ENCODE measurements at regions not wholly inside any gene's neighbourhood (a gene's known extent, or its start where the extent isn't known, plus 50 kb on each side); places are given as distances from the start of the nearest gene placed in this dataset.

DNA sequence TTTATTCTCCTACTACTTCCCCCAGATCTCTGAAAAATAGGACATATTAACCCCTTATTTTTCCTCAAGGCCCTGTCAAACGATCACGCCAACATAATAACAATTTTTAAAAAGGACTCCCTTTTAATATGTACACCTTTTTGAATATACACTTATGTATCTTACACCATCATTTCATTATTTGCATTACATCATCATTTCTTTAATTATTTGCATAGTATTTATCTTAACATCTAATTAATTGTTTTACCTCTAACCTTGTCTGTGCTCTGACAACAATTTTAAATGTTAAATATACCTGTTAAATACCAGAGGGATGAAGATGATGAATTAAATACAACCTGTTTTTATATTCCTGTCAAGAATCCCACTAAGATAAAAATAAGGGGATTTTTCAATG is 432.2 kb downstream of the PTPRC start:
- DNase-seq (ENCODE audit: low read depth, low spot score) (no peak), ATAC-seq (no peak)
- intact Hi-C loops (cut with micrococcal nuclease; ENCODE audit: unreplicated experiment) = no loop called here
- H3K9me3 ChIP-seq (ENCODE audit: control insufficient read depth, insufficient read depth, low read depth, low read length) = no peaks in the 10 kb centered on the region
- CTCF ChIA-PET = no interaction called here
- TF ChIP-seq, protein P1, sequence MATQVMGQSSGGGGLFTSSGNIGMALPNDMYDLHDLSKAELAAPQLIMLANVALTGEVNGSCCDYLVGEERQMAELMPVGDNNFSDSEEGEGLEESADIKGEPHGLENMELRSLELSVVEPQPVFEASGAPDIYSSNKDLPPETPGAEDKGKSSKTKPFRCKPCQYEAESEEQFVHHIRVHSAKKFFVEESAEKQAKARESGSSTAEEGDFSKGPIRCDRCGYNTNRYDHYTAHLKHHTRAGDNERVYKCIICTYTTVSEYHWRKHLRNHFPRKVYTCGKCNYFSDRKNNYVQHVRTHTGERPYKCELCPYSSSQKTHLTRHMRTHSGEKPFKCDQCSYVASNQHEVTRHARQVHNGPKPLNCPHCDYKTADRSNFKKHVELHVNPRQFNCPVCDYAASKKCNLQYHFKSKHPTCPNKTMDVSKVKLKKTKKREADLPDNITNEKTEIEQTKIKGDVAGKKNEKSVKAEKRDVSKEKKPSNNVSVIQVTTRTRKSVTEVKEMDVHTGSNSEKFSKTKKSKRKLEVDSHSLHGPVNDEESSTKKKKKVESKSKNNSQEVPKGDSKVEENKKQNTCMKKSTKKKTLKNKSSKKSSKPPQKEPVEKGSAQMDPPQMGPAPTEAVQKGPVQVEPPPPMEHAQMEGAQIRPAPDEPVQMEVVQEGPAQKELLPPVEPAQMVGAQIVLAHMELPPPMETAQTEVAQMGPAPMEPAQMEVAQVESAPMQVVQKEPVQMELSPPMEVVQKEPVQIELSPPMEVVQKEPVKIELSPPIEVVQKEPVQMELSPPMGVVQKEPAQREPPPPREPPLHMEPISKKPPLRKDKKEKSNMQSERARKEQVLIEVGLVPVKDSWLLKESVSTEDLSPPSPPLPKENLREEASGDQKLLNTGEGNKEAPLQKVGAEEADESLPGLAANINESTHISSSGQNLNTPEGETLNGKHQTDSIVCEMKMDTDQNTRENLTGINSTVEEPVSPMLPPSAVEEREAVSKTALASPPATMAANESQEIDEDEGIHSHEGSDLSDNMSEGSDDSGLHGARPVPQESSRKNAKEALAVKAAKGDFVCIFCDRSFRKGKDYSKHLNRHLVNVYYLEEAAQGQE (IDR thresholded peaks at IDR 0.05; ENCODE audit: insufficient read depth in 1 of 2, low read depth in 2 of 2, low read length in 1 of 2) = no peak
- TF ChIP-seq POLR2AphosphoS5 (IDR thresholded peaks at IDR 0.05; ENCODE audit: low read depth, low read length) = no peak
- TF ChIP-seq TCF7L2 (IDR thresholded peaks at IDR 0.05; ENCODE audit: low read depth, low read length) = no peak
- H3K4me1 ChIP-seq (ENCODE audit: control insufficient read depth, insufficient read depth, low read length) = no peaks in the 10 kb centered on the region; the same call in 1 of the 2 replicates
- no peaks in the 10 kb centered on the region; the same call in 1 of the 2 replicates for H3K36me3 ChIP-seq (ENCODE audit: control insufficient read depth, insufficient read depth, low read length)
- H3K4me3 ChIP-seq (ENCODE audit: low read depth in 2 of 2, low read length in 2 of 2) = no peak overlapping the region
- in situ Hi-C loops (cut with HindIII; ENCODE audit: low pct_unique_long_range_greater_than_20kb, low sequenced_read_pairs) = no loop called here
- H3K27ac ChIP-seq (ENCODE audit: low read length) = no peak overlapping the region
- no peaks in the 10 kb centered on the region for H3K27me3 ChIP-seq (ENCODE audit: control insufficient read depth, insufficient read depth, low read length)
- POLR2A ChIA-PET = no interaction called here
- BruUV-seq (replicated peaks) = no TSS peak

DNA sequence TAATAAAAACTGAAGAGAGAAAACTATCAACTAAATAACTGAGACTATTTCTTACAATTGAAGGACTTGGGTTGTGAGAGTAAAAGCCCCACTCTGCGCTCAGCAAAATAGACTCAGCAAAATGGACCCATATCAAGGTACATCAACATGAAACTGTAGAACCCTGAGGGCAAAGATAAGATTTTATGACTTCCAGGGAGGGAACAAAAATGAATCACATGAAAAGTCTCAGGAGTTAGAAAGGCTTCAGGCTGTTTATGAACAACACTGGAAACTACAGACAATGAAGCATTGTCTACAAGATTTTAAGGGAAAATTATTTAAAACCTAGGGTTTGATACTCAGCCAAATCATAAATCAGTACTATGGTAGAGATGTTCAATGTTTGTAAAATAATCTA is 434.3 kb downstream of the PTPRC start:
- Histone ChIP-seq H3K27ac (ENCODE audit: low read length) (no peak overlapping the region), H3K36me3 (ENCODE audit: control insufficient read depth, insufficient read depth, low read length) (no peaks in the 10 kb centered on the region), H3K4me1 (ENCODE audit: control insufficient read depth, insufficient read depth, low read length) (no peaks in the 10 kb centered on the region; the same call in 1 of the 2 replicates), H3K4me3 (ENCODE audit: low read depth in 2 of 2, low read length in 2 of 2) (no peak overlapping the region), H3K27me3 (ENCODE audit: control insufficient read depth, insufficient read depth, low read length) (no peaks in the 10 kb centered on the region), H3K9me3 (ENCODE audit: control insufficient read depth, insufficient read depth, low read depth, low read length) (no peaks in the 10 kb centered on the region)
- ChIA-PET CTCF (interaction anchor here (0.7 kb wide), 1 partner anchor 134 kb away, joined by 4 read pairs; no protein-coding TSS in a partner anchor), POLR2A (no interaction called here)
- BruUV-seq (replicated peaks) = no TSS peak
- no peak for ATAC-seq
- in situ Hi-C loops (cut with HindIII; ENCODE audit: low pct_unique_long_range_greater_than_20kb, low sequenced_read_pairs) = no loop called here
- DNase-seq (ENCODE audit: low read depth, low spot score) = no peak
- TF ChIP-seq, protein P2, sequence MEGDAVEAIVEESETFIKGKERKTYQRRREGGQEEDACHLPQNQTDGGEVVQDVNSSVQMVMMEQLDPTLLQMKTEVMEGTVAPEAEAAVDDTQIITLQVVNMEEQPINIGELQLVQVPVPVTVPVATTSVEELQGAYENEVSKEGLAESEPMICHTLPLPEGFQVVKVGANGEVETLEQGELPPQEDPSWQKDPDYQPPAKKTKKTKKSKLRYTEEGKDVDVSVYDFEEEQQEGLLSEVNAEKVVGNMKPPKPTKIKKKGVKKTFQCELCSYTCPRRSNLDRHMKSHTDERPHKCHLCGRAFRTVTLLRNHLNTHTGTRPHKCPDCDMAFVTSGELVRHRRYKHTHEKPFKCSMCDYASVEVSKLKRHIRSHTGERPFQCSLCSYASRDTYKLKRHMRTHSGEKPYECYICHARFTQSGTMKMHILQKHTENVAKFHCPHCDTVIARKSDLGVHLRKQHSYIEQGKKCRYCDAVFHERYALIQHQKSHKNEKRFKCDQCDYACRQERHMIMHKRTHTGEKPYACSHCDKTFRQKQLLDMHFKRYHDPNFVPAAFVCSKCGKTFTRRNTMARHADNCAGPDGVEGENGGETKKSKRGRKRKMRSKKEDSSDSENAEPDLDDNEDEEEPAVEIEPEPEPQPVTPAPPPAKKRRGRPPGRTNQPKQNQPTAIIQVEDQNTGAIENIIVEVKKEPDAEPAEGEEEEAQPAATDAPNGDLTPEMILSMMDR (IDR thresholded peaks at IDR 0.05) = no peak
- no peak for TF ChIP-seq POLR2AphosphoS5 (IDR thresholded peaks at IDR 0.05; ENCODE audit: low read depth, low read length)
- TF ChIP-seq, protein P1 (IDR thresholded peaks at IDR 0.05; ENCODE audit: insufficient read depth in 1 of 2, low read depth in 2 of 2, low read length in 1 of 2) = no peak
- TF ChIP-seq SIN3A (IDR thresholded peaks at IDR 0.05; ENCODE audit: borderline replicate concordance, insufficient read depth, low read depth, low read length) = no peak
- TF ChIP-seq TCF7L2 (IDR thresholded peaks at IDR 0.05; ENCODE audit: low read depth, low read length) = no peak
- intact Hi-C loops (cut with micrococcal nuclease; ENCODE audit: unreplicated experiment) = no loop called here
